Stimulated activated CD8-positive, alpha-beta memory T cell treated with anti-CD3 and anti-CD28 coated beads, Interleukin-12 subunit alpha, Interleukin-12 subunit beta, amount 100 ng/mL, for 4 hours (primary cell): ENCODE measurements at regions not wholly inside any gene's neighbourhood (a gene's known extent, or its start where the extent isn't known, plus 50 kb on each side); places are given as distances from the start of the nearest gene placed in this dataset.
"Not testable (repeated sequence)": the region's sequence is repeated elsewhere in the genome, so short reads cannot be mapped to it uniquely, and the experiment has no call there.

Experiments
- DNase-seq: peaks from one replicate; pipeline ENCODE4 v3.0.0-alpha.2; 2020; ENCODE audit warnings: low read depth

DNA sequence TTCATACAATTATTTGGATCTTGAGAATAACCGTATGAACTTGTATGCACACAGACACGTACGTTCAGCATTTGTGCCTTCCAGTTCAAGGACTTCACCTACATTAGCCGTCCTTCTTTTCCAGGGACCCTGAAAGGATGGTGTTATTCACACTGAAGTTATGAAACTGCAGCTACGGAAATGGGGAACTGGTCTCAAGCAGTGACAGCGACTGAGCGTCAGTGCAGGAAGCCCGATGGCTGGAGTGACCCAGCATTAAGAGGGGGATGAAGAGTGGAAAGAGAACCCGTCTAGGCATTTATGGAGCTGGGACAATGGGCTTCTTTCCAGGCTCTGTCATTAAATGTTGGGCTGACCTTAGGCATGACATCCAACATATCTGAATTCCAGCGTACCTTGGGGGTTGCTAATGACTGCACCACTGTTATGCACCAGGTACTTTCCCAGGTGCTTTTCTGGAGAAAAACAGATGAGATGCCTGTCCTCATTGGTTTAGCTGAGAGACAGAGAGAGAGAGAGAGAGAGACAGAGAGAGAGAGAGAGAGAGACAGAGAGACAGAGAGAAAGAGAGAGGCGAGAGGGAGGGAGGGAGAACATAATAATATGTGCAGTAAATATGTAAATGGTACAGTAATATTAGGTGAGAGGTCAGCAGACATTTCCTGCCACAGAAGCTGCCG, 204.7 kb upstream of the EXOC2 start:
- DNase-seq: no peak

DNA sequence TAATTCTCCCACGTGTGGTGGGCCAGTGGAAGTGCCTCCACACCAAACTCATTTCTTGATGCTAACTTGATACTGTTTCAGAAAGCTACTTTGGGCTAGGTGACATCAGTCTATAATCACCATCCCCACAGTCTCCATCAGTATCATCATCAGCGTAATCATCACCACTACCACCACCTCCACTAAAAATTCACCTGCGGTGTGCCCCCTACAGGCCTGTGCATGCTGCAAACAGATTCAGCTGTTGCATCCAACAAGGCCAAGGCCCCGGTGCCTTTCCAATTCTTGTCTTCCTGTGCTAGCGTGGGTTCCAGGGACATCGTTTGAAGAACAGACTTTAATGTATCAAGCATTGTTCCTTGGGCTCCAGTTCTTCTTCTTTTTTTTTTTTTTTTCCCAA, 201.3 kb upstream of the EXOC2 start:
- no peak for DNase-seq

DNA sequence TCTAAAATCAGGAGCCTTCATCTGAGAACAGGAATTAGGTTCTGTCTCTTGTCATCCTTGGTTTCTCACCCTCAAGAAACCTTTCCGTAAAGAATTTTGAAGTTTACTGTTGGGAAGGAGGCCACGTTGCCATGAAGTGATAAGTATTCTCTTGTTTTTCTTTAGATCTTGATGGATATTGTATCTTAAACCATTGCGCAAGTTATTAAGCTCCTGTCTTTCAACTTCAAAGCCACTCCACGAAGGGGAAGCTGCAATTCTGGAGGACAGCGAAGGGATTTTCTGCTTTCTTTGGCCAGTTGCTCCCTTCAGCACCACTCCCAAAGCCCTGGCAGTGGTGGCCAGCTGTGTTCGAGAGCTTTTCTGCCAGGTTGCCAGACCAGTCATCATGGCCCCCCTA, 198.1 kb upstream of the EXOC2 start:
- DNase-seq: no peak

DNA sequence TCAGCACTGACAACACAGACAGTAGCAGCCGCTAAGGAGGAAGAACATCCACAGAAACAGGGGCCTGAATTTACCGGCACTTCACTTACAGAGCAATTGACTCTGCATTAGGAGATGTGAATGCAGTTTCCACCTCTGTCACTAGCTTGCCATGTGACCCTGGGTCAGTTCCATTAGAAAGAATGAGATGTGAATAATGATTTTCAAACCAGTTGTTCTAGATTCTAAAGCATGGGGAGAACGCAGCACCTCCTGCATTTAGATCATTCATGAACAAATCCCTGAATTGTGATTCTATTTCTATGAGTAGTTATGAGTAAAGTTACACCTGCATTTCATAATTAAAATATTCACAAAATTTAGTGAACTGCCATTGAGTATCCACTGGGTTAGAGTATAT, 197.3 kb upstream of the EXOC2 start:
- DNase-seq: no peak

DNA sequence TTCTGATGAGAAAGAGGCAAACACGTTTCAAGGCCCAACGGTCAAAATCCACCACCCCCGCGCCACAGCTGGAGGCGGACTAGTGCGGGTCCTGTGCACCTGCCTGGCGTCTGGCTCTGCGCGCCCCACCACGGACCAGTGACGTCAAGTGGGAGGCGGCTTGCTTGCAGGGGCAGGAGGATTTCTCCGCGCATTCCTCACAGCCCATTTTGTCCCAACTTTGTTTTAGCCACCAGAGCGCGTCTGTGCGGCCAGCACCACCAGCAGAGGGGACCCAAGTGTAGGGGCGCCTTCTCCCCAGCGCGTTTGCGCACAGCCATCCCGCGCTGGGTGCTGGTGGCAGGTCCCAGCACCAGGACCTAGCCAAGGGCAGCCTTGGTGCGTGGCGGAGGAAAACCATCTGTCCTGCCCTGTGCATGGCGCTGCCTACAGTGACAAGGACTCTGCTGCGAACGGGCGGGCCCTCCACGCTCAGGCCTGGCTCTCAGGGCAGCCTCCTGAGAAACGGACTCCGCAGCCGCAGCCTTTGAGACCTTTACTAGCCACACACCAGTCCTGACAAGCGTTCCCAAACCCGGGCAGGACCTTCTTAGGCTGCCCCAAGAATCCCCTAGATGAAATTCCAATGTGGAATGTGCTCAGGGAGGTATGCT, 194.8 kb upstream of the EXOC2 start:
- DNase-seq: no peak

DNA sequence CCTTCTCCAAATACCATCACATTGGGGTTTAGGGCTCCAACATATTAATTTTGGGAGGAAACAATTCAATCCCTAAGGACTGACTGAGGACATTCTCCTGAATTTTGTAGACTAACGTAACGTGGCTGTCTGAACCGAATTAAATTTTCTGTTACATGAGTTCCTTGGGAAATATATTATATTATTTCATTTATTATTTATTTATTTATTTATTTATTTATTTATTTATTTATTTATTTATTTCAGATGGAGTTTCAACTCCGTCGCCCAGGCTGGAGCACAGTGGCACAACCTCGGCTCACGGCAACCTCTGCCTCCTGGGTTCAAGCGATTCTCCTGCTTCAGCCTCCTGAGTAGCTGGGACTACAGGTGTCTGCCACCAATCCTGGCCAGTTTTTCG, 193.2 kb upstream of the EXOC2 start:
- DNase-seq: not testable (repeated sequence)

DNA sequence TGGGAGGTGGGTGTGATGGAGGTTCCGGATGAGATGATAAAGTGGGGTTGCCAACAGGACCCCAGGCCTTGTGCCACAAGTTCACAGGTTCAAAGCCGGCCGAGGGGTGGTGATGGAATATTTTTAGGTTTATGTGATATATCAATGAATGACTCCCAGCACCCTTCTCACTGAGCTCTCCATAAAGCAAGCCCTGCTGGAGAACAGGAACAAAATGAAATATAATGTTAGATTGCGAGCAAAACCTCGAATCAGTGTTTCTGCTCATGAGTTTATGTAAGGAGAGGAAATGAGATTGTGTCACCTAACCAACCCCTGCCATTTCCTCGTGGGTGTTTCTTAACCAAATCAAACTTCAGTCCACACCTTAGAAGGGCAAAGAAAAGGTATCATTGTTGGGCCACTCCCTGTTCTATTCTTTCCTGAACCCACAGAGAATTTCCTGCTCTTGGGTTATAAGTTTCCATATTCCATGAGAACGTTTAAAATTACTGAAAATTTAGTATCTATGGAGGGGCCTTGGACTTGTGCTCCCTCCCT, 192.2 kb upstream of the EXOC2 start:
- DNase-seq: no peak

DNA sequence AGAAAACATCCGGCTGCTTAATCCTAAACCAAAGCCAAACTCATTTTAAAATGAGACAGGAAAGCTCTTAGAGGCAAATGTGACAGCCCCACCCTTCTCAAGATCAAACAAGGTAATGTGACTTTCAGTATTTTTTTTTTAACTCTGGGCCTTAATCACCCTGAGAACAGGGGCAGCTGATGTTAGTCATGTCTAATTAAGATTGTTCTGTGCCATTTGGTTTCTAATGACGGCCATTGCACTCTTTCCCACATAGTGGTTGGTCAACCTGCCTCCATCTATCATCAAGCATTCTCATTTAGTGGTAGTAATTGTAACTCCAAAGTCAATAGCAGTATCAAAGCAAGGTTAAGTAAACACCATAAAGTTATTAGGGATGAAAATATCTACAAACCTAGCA, 191.6 kb upstream of the EXOC2 start:
- no peak for DNase-seq

DNA sequence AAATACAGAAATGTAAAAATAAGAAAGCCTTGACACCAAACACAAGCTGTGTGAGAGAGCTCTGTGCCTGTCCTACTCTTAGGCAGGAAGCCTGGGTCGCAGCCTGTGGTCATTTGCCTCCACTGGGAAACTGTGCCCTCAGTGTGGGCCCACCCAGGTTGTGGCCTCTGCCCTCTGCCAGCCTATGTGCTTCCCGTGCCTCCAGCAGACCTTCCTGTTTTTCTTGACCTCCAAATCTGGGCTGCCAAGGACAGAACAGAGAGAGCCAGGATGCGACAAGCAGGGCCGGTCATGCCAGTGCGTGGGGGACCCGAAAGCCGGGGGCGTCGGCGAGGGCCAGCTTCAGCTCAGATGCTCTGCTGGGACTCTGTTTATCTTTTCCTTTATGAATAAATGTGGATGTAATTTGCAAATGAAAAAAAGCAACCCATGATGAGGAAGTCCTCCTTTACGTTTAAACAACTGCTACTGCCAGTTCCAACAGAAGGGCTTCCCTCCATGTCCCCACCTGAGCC, 189.2 kb upstream of the EXOC2 start:
- no peak for DNase-seq

DNA sequence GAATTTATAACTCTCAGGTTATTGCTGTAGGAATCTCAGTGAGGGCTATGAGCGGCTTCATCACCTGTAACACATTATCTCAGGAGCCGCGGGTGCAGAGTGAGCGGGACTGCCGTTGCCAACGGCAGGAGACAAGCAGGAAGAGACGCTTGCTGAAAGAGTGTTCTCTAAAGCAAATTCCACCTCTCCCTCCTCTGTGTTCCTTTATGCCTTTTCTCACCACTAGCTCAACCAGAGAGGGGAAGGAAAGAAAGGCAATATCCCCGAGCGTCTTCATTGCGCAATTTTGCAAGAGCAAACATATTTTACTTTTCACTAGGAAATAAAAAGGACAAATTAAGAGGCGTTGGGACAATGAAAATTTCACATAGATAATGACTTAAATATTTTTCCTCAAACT, 185.2 kb upstream of the EXOC2 start:
- no peak for DNase-seq

DNA sequence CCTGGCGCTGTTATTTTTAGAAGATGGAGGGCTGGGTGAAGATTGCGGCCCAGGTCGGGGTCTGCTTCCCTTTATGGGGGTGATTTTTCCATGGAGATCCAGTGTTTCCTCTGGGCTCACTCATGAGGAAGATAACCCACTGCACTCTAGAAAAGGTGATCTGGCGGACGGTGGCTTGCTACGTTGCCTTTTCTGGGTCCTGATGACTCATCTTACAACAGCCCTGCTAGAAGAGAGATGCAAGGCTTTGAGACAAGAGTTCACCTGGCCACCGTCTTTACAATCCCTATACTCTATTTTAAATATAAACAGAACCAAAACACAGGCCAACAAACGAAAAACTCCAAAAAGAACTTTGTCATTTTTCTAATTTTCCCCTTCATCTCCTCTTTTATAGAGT, 182.1 kb upstream of the EXOC2 start:
- DNase-seq: no peak

DNA sequence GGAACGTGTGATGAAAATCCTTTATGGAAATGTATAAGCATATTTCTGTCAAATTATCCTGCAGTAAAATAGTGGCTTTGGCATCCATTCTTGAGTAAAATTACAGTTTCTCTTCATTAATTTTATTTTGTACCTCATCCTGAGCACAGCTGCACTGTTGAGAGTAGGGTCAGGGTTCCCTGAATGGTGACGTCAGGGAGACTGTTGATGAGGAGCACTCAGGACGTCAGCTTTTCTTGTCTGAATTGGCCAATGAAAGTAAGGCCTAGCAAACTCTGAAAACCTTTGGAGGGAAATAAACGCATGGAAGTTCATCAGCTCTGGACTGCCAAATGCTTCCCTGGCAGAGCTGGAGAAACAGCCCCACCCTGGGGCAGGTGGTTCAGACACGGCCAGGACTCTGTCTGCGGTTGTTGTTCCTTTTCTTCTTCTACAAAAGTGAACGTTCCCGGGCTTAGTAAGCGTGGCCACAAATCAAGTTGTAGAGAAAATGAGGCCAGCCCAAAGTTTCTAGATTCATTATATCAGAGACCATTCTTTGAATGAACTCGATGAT, 179.7 kb upstream of the EXOC2 start:
- no peak for DNase-seq

DNA sequence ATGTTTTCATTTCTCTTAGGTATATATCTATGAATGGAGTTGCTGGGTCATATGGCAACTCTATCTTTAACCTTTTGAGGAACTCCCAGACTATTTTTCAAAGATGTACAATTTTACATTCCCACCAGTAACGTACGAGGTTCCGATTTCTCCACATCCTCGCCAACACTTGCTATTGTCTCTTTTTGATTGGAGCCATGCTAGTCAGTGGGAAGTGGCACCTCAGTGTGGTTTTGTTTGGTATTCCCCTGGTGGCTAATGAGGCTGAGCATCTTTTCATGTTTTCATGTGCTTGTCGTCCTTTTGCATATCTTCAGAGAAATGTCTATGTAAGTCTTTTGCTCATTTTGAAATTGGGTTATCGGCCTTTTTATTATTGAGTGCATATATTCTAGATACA, 178.6 kb upstream of the EXOC2 start:
- DNase-seq: no peak

DNA sequence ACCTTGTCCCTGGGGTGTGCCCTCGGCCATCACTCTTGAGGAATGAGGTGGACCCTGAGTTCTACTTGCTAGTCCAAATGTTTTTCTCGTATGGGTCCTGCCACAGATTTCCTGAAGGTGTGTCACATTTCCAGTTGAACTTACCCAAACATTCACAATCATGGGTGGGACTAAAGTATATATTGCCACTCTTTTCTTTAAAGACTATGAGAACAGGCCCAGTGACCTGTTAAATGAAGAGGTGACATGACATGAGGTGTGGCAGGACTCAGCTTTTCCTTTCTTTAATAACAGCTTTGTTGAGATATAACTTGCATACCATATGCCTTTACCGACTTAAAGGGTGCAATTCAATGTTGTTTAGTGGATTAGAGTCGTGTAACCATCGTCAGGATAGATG, 177.2 kb upstream of the EXOC2 start:
- DNase-seq: no peak

DNA sequence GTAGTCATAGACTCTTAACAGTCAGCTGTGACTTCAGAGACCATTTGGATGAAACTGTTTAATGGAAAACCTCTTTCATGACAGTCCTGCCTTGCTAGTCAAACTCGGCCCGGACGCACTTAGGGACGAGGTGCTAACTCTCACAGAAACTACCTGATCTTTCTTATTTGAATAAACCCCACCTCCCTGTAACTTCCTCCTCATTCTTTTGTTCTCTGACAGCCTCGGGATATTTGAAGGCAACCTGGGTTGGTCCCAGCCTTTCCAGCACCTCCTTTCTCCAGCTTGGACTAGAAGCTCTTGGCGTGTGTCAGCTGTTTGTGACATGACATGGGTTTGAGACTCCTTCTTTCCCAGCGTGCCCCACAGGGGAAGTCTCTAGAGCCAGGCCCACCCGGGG, 175.3 kb upstream of the EXOC2 start:
- DNase-seq: no peak

DNA sequence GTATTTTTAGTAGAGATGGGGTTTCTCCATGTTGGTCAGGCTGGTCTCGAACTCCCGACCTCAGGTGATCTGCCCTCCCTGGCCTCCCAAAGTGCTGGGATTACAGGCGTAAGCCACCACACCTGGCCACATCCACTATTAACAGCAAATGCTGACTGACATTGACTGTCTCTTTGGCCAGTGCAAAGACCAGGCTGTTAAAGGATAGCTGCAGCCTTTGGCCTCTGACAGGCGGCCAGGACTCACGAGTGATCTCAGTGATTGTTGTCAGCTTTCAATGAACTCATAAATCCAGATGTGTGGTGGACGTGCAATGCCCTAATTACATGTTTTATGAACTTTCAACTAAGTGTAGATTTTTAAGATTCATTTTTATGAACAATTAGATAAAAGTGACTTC, 174.4 kb upstream of the EXOC2 start:
- DNase-seq: no peak

DNA sequence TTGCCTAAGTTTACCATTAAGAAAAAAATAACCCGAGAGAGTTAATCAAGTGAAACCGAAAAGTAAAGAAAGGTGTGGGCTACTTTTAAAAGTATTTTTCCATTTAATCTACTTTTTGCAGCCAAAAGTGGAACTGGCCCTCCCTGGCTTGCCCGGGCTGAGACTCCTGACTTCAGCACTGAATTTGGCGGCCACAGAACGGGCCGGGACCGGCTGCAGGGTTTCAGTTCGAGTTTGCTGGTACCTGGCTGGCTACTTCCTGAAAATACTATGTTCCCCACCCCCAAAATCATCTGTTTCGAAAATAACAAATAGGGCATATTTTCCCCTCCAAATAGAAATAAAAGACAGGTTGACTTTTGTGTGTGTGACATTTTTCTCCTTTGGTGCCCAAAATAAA, 173.4 kb upstream of the EXOC2 start:
- no peak for DNase-seq

DNA sequence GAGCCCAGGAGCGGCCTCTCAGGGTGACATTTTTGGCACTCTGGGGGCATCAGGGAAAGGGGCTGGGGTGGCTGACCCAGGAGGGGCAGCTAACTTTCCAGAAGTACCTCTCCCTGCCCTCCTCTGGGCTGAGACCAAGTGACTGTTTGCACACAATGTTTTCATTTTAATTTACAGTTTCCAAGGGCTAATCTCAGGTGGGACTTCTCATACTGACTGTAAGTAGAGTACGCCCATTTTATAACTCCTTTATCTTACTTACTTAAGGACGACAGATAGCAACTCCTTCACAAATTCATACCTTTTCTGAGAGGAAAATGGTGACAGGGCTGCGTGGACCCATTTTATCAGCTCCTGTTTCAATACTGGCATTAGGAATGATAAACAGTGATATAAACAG, 172.9 kb upstream of the EXOC2 start:
- DNase-seq: no peak

DNA sequence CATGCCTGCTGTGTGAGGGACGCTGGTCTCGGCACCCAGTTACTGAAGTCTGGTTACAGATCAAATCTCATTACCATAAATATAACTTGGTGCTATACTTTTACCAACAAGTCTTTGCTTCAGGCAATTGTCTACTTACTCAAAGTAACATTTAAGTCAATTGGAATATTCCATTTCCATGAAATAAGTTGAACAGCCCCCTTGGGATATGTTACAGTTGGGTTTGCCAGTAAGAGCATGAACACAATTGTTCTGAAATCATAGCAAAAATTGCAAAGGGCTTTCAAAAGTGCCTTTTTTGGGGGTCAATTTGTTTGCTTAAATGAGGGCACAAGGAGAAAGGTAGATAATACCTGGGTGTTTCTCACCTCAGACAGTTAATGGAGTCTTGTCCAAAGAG, 170.9 kb upstream of the EXOC2 start:
- no peak for DNase-seq

DNA sequence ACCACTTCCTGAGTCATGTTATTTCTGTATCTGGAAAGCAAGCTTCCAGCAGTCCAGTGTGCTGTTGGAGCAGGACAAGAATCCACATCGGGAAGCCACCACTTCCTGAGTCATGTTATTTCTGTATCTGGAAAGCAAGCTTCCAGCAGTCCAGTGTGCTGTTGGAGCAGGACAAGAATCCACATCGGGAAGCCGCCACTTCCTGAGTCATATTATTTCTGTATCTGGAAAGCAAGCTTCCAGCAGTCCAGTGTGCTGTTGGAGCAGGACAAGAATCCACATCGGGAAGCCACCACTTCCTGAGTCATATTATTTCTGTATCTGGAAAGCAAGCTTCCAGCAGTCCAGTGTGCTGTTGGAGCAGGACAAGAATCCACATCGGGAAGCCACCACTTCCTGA, 170.2 kb upstream of the EXOC2 start:
- DNase-seq: not testable (repeated sequence)

DNA sequence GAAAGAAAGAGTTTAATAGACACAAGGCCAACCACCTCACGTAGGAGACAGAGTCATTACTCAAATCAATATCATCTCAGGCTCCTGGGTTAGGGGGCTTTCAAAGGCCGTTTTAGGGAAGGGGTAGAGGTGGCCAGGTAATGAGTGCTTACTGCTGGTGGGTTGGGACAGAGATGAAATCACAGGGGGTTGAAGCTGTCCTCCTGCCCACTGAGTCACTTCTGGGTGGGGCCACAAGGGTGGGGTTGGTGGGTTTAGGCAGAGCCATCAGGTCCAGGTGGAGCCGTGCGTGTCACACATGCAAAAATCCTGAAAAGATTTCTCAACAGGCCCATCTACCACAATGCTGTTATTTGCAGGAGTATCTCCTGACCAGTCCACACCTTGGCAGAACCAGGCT, 167.0 kb upstream of the EXOC2 start:
- no peak for DNase-seq

DNA sequence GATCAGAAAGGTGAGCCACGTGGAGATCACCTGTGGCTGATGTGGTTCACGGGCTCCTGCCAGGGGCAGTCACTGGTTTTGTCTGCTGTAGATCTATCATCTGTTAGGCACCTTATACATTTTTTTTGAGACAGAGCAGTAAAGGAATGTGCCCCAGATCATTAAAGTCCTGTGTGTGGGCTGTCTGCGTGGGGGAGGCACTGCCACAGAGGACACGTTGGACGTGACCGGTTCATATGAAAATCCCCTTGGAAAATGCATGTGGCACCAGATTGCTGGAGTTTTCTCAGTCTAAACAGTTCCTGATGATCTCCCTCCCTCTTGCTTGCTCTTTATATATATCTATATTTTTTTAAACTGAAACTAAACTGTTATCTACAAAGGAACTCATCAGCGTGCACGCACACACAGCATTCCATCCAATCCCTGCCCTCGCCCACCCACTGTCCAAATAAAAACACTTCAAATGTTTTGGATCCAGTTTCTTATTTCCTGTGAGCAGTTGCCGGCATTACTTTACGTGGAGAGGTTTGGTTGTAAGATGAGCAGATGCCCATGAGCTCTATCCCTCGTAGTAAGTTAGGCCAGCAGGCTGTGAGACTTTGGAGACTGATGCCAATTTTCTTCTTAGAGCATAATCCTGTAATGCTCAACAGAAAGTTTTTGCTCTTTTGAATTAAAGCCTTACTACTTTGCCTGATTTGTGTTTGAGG, 161.6 kb upstream of the EXOC2 start:
- no peak for DNase-seq

DNA sequence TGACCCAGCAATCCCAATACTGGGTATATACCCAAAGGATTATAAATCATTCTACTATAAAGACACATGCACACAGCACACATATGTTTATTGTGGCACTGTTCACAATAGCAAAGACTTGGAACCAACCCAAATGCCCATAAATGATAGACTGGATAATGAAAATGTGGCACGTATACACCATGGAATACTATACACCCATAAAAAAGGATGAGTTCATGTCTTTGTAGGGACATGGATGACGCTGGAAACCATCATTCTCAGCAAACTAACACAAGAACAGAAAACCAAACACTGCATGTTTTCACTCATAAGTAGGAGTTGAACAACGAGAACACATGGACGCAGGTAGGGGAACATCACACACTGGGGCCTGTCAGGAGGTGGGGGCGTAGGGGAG, 159.3 kb upstream of the EXOC2 start:
- not testable (repeated sequence) for DNase-seq
